Activated naive CD4-positive, alpha-beta T cell treated with anti-CD3 and anti-CD28 coated beads, Interleukin-2, amount 50 U/mL, for 72 hours (primary cell): ENCODE measurements at regions not wholly inside any gene's neighbourhood (a gene's known extent, or its start where the extent isn't known, plus 50 kb on each side); places are given as distances from the start of the nearest gene placed in this dataset.

Experiments used
- ATAC-seq, 2 donors: fragments of 150-1000 bp; cut with Tn5 transposase; 2 replicates each; pipeline ENCODE4 v1.10.0; 2021; ENCODE audit warnings: mild to moderate bottlenecking in 2 of 2, moderate library complexity in 2 of 2
- DNase-seq, 2 donors: peaks; one replicate each; pipeline ENCODE4 v3.0.0; 2021 to 2022; ENCODE audit warnings: low spot score in 2 of 2
- H3K27ac Mint-ChIP-seq, 2 donors: one replicate each; pipeline ENCODE4 v1.8.0; 2022; ENCODE audit warnings: mild to moderate bottlenecking in 2 of 2, mixed read lengths in 2 of 2
- H3K36me3 Mint-ChIP-seq, 2 donors: one replicate each; pipeline ENCODE4 v1.8.0; 2022; ENCODE audit warnings: mixed read lengths in 2 of 2
- H3K9me3 Mint-ChIP-seq, 2 donors: one replicate each; pipeline ENCODE4 v1.8.0; 2022; ENCODE audit warnings: mixed read lengths in 2 of 2

DNA sequence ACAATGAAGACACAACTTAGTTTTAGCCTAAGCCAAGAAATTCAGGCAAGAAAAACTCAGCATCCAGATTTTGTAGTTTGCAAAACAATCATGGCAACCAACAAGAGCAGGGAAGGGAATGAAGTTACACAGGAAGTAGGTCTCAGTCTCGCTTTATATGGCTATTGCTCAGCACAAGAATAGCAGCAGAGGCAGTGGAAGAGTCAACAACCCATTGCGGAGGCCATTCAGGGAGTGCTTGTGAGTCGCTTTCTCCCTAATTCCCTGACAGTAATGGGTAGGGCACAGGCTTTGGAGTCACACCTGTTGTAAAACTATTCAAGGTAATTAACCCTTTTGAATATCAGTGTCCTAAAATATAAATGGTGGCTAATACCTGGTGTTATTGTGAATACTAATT, 238.5 kb downstream of the HDGFL1 start:
- H3K27ac Mint-ChIP-seq: no peak overlapping the region
- no peak for DNase-seq
- peaks cover 0 to 12% of the 10 kb centered on the region in 2 donors for H3K9me3 Mint-ChIP-seq
- no peaks in the 10 kb centered on the region for H3K36me3 Mint-ChIP-seq
- no peak for ATAC-seq

DNA sequence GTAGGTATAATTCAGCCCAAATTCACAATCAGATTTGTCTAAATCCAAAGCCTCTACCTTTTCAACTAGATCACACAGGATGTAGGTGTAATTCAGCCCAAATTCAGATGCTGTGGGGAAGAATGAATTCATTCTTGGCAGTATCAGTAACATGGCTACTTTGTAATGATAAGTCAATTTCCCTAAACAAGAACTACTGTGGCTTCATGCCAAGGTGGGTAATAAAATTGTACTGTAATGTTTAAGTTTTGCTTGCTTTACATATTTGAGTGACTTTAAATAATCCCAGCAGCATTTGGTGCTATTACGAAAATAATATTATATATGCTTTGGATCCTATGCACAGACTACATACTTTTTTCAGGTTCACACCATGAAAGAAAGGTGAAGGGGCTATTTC, 239.1 kb downstream of the HDGFL1 start:
- DNase-seq (no peak), ATAC-seq (no peak)
- H3K27ac Mint-ChIP-seq: no peak overlapping the region
- H3K9me3 Mint-ChIP-seq: peaks cover 0 to 12% of the 10 kb centered on the region in 2 donors
- H3K36me3 Mint-ChIP-seq: no peaks in the 10 kb centered on the region

DNA sequence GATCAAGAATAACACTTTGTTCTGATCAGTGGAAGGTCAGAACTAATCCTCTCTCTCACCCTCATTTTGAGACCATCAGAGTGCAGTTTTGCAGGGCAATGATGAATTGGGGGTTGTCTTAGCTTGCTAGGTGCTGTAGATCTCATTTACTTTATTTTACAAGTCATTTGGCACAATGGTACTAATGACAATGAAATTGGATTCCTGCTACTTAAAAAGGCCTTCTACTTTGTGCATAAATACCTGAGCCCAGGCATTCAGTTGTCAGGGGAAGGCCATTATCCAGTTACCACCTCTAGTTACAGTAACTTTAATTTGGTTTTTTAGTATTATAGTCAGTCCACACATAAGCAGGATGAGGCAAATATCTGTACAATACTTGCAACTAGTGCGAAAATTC, 240.0 kb downstream of the HDGFL1 start:
- H3K36me3 Mint-ChIP-seq: no peaks in the 10 kb centered on the region
- DNase-seq (no peak), ATAC-seq (no peak)
- H3K27ac Mint-ChIP-seq: no peak overlapping the region
- peaks cover 0 to 12% of the 10 kb centered on the region in 2 donors for H3K9me3 Mint-ChIP-seq

DNA sequence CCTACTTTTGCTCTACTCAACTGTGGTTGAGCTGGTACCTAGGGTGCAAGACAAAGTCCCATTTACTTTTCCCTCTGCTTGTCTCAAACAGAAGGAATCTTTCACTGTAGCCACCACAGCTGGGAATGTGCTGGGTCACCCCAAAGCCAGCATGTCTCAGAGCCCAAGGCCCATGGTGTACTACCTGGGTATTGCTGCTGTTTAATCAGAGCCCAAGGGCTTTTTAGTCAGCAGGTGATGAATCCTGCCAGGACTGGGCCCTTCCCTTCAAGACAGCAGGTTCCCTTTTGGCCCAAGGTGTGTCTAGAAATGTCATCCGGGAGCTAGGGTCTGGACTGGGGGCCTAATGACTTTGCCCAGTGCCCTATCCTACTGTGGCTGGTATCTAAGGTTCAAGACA, 249.8 kb downstream of the HDGFL1 start:
- H3K9me3 Mint-ChIP-seq: peaks cover 4 to 9% of the 10 kb centered on the region in 2 donors
- ATAC-seq (no peak), DNase-seq (no peak)
- H3K27ac Mint-ChIP-seq: no peak overlapping the region
- no peaks in the 10 kb centered on the region for H3K36me3 Mint-ChIP-seq

DNA sequence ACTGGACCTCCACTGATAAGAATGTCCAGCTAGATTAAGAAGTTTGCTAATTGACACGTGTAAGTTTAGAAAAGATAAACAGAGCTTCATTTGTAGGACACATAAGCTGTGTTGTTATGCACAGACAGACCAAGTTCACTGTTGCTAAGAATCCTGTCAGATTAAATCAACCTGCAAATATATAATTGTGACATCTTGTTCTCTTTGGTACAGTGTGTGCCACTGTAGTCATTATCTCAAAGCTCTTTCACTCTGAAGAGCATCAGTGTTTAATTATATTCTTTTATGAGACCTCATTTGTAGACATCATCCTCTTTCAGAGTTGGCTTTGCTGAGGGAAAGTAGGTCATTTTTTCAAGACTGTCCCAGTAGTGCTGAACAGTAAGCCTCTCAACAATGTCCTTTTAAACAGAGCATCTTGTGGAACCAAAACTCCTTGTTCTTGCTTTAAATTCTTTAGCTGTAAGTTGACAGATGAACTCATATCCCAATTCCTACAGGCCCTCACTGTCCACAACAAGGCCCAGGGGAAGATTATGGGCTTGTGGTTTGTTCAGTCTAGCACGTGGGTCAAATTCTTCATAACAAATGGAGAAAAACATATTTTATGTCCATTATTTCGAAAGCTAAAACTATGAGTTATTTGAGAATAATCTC, 252.4 kb downstream of the HDGFL1 start:
- ATAC-seq (no peak), DNase-seq (no peak)
- H3K9me3 Mint-ChIP-seq: peaks cover 4 to 11% of the 10 kb centered on the region in 2 donors

DNA sequence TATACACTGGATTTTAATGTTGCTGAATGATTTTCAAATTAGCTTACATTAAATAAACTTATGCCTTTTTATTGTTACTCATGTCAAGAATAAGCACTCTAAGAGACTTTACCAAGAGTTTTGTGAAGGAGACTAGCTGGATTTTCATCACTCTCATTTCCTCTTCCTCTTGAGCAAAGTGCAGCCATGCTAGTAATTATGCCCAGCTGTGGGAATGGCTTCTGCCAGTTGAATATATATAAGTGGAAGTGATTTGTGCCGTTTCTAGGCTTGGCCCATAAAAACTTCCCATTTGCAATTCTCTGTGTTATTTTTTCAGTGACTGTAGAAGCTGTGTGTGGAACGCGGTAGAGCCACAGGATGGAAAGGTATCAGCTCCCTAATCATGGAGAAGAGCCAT, 255.8 kb downstream of the HDGFL1 start:
- no peaks in the 10 kb centered on the region for H3K36me3 Mint-ChIP-seq
- no peak for DNase-seq
- peaks cover 0 to 3% of the 10 kb centered on the region in 2 donors for H3K9me3 Mint-ChIP-seq
- no peak overlapping the region for H3K27ac Mint-ChIP-seq
- ATAC-seq: no peak

More for the DNA sequence above, 252.4 kb downstream of the HDGFL1 start:
- Mint-ChIP-seq H3K27ac (no peak overlapping the region), H3K36me3 (no peaks in the 10 kb centered on the region)

DNA sequence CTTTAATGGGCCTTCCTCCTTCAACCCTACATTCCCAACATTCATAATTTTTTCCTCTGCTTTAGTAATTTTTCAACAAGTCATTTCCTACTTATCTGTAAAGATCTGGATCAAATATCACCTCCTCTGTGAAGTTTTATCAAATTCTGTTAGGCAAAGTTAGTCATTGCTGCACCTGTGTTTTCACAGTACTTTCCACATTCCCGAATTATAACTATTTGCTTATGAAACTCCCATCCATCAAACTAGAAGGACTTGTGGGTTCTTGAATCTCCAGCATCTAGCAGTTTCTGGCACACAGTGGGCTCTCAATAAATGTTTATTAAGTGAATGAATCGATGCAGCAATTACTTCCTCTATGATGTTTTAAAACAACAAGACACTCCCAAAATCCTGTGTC, 257.6 kb downstream of the HDGFL1 start:
- no peaks in the 10 kb centered on the region for H3K36me3 Mint-ChIP-seq
- ATAC-seq (no peak), DNase-seq (no peak)
- peaks cover 0 to 3% of the 10 kb centered on the region in 2 donors for H3K9me3 Mint-ChIP-seq
- H3K27ac Mint-ChIP-seq: no peak overlapping the region

DNA sequence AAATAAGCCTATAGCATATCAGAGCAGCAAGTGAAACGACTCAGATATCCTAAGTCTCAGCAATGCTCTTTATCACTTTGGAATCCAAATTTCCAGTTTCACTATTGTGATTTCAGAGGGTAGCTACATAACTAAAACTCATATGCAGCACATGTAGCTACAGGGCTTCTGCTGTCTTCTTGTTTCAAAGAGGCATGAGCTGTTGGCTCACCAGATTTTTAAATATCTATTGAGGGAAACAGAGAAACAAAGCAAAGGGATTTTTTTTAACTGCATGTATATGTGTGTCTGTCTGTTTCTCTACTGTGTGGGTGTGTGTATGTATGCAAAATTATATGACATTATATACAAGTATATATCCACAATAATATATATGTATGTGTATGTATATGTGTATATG, 258.4 kb downstream of the HDGFL1 start:
- peaks cover 0 to 3% of the 10 kb centered on the region in 2 donors for H3K9me3 Mint-ChIP-seq
- no peaks in the 10 kb centered on the region for H3K36me3 Mint-ChIP-seq

DNA sequence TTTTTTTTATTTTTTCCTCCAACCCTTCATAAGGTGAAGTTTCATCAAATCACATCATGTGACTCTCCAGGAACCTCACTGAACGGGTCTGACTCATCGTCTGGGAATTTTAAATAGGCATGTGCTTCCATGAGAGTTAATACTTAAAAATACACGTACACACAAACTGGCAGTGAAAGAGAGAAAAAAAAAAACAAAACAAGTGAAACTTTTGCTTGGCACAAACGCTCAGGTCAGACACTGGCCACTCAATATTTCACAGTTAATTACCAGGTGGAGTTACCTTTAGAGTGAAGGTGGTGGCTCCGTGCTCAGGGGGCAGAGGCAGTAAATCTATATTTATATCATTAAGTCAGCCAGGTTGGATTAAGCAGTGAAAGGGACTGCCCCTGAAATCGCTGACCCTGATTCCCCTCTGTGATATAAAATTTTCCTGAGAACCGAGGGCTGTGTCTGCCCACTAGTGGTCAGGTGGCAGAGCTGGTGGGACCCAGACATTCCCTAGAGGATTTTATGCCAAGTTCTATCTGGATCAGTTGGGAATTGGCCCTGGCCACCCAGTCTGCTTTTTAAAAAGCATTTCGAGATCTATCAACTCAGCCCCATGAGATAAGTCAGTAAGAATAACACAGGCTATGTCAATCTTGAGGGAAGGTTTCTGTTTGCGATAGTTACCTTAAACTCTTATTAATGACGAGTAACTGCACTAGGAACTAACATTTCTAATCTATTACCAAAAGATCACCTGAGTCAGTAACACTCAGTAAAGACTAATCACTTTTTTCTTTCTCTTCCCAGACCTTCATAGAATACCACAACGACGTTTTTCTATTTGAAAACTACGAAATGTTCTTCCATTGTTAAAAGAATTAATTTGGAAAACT, 259.1 kb downstream of the HDGFL1 start:
- H3K9me3 Mint-ChIP-seq: peaks cover 0 to 3% of the 10 kb centered on the region in 2 donors
- DNase-seq: no peak
- no peak overlapping the region for H3K27ac Mint-ChIP-seq
- H3K36me3 Mint-ChIP-seq: no peaks in the 10 kb centered on the region
- ATAC-seq: no peak

More for the DNA sequence above, 258.4 kb downstream of the HDGFL1 start:
- ATAC-seq (no peak), DNase-seq (no peak)
- no peak overlapping the region for H3K27ac Mint-ChIP-seq

DNA sequence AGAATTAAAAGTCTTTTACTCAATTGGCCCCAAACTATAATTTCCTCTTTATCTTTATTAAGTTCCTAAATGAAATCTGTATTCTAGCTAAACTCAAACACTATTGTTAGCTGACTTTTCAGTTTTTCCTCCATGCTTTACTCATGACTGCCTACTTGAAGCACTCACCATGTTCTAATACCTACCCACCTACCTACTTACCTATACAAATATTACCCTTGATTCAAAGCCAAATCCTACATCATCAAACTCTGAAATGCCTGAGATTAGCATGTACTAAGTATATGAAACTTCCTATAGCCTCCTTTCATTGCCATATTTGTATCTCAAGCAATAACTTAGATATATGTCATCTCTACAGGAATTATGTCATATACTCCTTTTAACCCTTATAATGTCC, 259.7 kb downstream of the HDGFL1 start:
- Mint-ChIP-seq H3K36me3 (no peaks in the 10 kb centered on the region), H3K27ac (no peak overlapping the region), H3K9me3 (peaks cover 0 to 3% of the 10 kb centered on the region in 2 donors)
- DNase-seq (no peak), ATAC-seq (no peak)

DNA sequence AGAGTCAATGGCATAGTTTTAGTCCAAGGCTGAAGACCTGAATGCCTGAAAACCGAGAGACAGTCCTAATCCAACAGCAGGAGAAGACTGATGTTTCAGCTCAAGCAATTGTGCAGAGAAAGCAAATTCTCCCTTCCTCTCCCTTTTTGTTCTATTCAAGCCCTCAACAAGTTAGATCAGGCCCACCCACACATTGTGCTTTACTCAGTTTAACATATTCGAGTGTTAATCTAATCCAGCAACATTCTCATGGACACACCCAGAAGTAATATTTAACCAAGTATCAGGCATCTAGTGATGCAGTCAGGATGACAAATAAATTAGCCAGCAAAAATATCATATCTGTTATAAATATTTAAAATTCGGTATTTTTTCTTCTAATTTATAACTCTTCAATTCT, 261.1 kb downstream of the HDGFL1 start:
- peaks cover 4 to 7% of the 10 kb centered on the region in 2 donors for H3K9me3 Mint-ChIP-seq
- no peak for ATAC-seq
- DNase-seq: no peak
- peaks cover 0 to 6% of the 10 kb centered on the region in 2 donors for H3K36me3 Mint-ChIP-seq
- H3K27ac Mint-ChIP-seq: no peak overlapping the region

DNA sequence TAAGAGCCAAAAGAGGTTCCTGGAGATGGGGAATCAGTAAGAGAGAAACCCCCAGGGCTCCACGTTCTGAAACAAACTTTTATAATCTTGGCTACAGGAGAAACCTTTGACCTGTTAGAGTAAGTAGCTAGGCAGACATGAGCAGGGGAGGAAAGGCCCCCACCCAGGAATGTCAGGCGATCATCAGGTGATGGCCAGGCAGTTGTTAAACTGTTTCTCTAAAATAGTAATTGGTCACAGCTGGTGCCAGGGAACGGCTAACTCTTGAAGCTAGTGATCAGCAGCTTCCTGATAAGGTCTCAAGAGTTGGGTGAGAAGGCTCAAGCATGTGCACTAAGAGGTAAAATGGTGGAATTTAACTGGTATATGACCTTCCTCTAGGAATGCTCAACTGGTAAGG, 263.8 kb downstream of the HDGFL1 start:
- Mint-ChIP-seq H3K27ac (no peak overlapping the region), H3K36me3 (peaks cover 0 to 6% of the 10 kb centered on the region in 2 donors), H3K9me3 (peaks cover 4 to 5% of the 10 kb centered on the region in 2 donors)
- no peak for ATAC-seq
- DNase-seq: no peak

DNA sequence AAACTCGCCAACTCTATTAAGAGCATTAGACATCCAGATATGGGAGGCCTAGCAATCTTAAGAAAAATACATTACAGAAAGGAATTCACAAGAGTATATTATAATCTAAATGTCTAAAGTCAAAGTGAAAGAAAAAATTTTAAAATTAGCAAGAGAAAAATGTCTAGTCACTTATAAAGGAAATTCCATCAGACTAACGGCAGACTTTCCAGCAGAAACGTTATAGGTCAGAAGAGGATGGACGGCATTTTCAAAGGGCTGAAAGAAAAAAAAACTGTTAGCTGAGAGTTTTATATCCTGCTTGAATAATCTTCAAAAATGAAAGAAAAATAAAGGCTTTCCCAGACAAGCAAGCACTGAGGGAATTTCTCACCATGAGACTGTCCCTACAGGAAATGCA, 269.0 kb downstream of the HDGFL1 start:
- Mint-ChIP-seq H3K9me3 (peaks cover 23 to 26% of the 10 kb centered on the region in 2 donors), H3K27ac (no peak overlapping the region), H3K36me3 (peaks cover 0 to 12% of the 10 kb centered on the region in 2 donors)
- DNase-seq (no peak), ATAC-seq (no peak)

DNA sequence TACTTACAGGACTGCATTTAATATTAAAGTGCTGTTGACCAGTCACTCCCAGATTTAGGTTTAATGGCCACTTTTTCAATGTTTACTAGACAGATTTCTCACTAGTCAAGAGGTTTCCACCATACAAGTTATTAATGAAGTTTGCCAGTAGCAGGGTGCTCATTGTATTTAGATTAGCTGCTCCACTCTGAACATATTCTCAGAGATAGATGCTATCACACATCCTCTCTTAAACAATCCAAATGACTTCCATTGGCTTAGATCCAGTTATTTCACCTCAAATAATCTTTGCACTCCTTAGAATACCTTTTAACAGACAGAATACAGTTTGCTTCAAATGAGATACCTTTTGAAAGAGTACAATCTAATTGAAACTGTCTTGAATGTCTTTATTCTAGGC, 276.1 kb downstream of the HDGFL1 start:
- DNase-seq (no peak), ATAC-seq (no peak)
- Mint-ChIP-seq H3K36me3 (no peaks in the 10 kb centered on the region), H3K27ac (no peak overlapping the region), H3K9me3 (peaks cover 9% of the 10 kb centered on the region in 2 donors)

DNA sequence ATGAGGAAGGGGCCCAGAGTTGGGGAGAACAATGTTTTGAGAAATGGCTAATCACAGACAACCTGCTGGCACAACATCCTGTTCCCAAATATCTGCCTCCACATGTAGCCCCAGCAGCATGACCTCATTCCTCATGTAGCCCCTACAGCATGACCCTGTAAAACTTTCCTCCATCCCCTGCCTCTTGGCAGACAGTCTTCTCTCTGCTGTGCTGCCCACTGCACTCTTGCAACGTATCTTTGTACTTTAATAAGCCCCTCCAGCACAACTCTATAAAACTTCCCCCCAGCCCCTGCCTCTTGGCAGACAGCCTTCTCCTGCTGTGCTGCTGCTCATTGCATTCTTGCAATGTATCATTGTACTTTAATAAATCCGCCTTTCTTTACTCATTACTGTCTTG, 278.8 kb downstream of the HDGFL1 start:
- DNase-seq (no peak), ATAC-seq (no peak)
- no peaks in the 10 kb centered on the region for H3K9me3 Mint-ChIP-seq
- no peaks in the 10 kb centered on the region for H3K36me3 Mint-ChIP-seq
- H3K27ac Mint-ChIP-seq: no peak overlapping the region

DNA sequence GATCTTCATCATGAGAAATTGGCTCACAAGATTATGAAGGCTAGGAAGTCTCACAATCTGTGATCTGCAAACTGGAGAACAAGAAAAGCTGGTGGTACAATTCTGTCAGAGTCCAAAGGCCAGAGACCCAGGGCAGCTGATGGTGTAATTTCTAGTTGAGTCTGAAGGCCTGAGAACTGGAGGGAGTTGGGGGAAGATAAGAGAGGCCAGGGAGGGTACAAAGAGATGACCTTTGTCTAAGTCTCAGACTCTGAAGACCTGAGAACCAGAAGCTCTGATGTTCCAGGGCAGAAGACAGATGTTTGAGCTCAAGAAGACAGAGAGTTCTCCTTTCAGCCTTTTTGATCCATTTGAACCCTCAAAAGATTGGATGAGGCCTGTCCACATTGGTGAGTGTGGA, 280.6 kb downstream of the HDGFL1 start:
- ATAC-seq (no peak), DNase-seq (no peak)
- H3K27ac Mint-ChIP-seq: no peak overlapping the region
- no peaks in the 10 kb centered on the region for H3K36me3 Mint-ChIP-seq
- H3K9me3 Mint-ChIP-seq: no peaks in the 10 kb centered on the region

DNA sequence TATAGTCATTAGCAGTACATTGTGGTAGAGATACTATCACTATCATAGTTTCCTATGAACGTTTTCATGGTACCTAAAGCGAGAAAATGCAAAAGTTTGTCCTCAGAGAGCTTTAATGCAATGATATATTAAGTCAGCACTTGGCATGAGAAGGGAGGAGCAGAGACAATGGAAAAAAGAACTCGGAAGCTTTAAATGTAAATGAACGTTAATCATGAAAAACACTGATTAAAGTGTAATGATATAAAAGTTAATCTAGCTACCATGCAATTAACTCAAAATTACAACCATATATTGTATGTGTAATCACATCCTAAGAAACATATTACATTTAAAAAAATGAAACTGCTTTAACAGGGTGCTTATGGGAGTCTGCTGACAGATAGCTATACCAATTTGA, 282.7 kb downstream of the HDGFL1 start:
- no peak for DNase-seq
- no peaks in the 10 kb centered on the region for H3K9me3 Mint-ChIP-seq
- no peak overlapping the region for H3K27ac Mint-ChIP-seq
- no peaks in the 10 kb centered on the region for H3K36me3 Mint-ChIP-seq
- no peak for ATAC-seq
